Erythroblast (primary cell): ENCODE measurements at regions not wholly inside any gene's neighbourhood (a gene's known extent, or its start where the extent isn't known, plus 50 kb on each side); places are given as distances from the start of the nearest gene placed in this dataset.

ENCODE experiments used
- DNase-seq, 2 experiments: peaks; one replicate each; lab custom pipeline; 2025; lab: John Stamatoyannopoulos, UW
- GATA1 ChIP-seq: IDR thresholded peaks from 2 replicates; pipeline ENCODE4 v1.6.1; 2011; ENCODE audit warnings: low read depth, mild to moderate bottlenecking, control low read depth, low read length, moderate library complexity
- POLR2A ChIP-seq: IDR thresholded peaks from 2 replicates; pipeline ENCODE4 v1.6.1; 2011; ENCODE audit warnings: mild to moderate bottlenecking, low read length

- TF ChIP-seq GATA1 (no peak), POLR2A (no peak)
- no peak for DNase-seq
Observed at GRCh38 chr10:4482659-4483058, 343.3 kb upstream of the AKR1E2 start.

GRCh38 chr10:4481192-4481591 is 344.8 kb upstream of the AKR1E2 start:
- no peak for DNase-seq
- TF ChIP-seq POLR2A (no peak), GATA1 (no peak)

GRCh38 chr10:4479342-4479741 is 346.7 kb upstream of the AKR1E2 start:
- no peak for DNase-seq
- no peak for TF ChIP-seq POLR2A
- no peak for TF ChIP-seq GATA1

GRCh38 chr10:4477664-4478063 is 348.3 kb upstream of the AKR1E2 start:
- DNase-seq = no peak
- TF ChIP-seq GATA1 = no peak
- TF ChIP-seq POLR2A = no peak

- no peak for DNase-seq
- no peak for TF ChIP-seq POLR2A
- TF ChIP-seq GATA1 = no peak
Observed at GRCh38 chr10:4475827-4476490, 350.0 kb upstream of the AKR1E2 start.

- DNase-seq = no peak
- TF ChIP-seq GATA1 (no peak), POLR2A (no peak)
Observed at GRCh38 chr10:4474829-4475228, 351.2 kb upstream of the AKR1E2 start.

- DNase-seq = no peak
Observed at GRCh38 chr10:4473977-4474376, 352.0 kb upstream of the AKR1E2 start.

GRCh38 chr10:4472190-4472904 is 353.7 kb upstream of the AKR1E2 start:
- no peak for TF ChIP-seq GATA1
- TF ChIP-seq POLR2A = no peak
- DNase-seq = no peak

More at GRCh38 chr10:4473977-4474376, 352.0 kb upstream of the AKR1E2 start:
- TF ChIP-seq GATA1 = no peak
- TF ChIP-seq POLR2A = no peak

- no peak for DNase-seq
- no peak for TF ChIP-seq GATA1
- no peak for TF ChIP-seq POLR2A
Observed at GRCh38 chr10:4470231-4470835, 355.7 kb upstream of the AKR1E2 start.

GRCh38 chr10:4467481-4467880 is 358.5 kb upstream of the AKR1E2 start:
- no peak for DNase-seq
- TF ChIP-seq POLR2A = no peak
- TF ChIP-seq GATA1 = no peak

GRCh38 chr10:4460267-4460666 is 365.7 kb upstream of the AKR1E2 start:
- no peak for DNase-seq
- no peak for TF ChIP-seq GATA1
- no peak for TF ChIP-seq POLR2A

GRCh38 chr10:4459531-4459930 is 366.5 kb upstream of the AKR1E2 start:
- DNase-seq = peak in 1 of 2 experiments; percentile 5

GRCh38 chr10:4457597-4457996 is 368.4 kb upstream of the AKR1E2 start:
- no peak for DNase-seq
- no peak for TF ChIP-seq POLR2A

More at GRCh38 chr10:4459531-4459930, 366.5 kb upstream of the AKR1E2 start:
- no peak for TF ChIP-seq POLR2A
- TF ChIP-seq GATA1 = no peak

- no peak for DNase-seq
- TF ChIP-seq POLR2A = no peak
- TF ChIP-seq GATA1 = no peak
Observed at GRCh38 chr10:4456776-4457175, 369.2 kb upstream of the AKR1E2 start.
